ENCODE measurements at regions not wholly inside any gene's neighbourhood (a gene's known extent, or its start where the extent isn't known, plus 50 kb on each side); places are given as distances from the start of the nearest gene placed in this dataset.

DNA sequence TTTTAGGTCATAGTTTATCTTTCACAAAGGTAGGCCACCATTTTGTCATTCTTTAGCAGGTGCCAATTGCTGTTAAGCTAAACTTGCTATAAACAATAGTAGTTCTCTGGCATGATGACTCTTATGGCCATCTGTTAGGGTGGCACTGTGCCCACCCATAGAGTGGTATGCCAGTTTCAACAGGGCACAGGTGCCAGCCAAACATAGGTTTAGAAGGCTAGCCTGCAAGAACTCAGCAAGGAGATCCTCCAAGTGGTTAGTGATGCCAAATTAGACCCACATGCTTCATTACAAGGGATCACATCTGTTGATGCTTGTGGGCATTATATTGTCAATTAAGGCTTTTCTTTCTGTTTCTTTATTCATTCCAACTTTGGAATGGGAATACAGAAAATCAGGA is 204.5 kb downstream of the FMR1NB start:
- TF ChIP-seq, protein P1, sequence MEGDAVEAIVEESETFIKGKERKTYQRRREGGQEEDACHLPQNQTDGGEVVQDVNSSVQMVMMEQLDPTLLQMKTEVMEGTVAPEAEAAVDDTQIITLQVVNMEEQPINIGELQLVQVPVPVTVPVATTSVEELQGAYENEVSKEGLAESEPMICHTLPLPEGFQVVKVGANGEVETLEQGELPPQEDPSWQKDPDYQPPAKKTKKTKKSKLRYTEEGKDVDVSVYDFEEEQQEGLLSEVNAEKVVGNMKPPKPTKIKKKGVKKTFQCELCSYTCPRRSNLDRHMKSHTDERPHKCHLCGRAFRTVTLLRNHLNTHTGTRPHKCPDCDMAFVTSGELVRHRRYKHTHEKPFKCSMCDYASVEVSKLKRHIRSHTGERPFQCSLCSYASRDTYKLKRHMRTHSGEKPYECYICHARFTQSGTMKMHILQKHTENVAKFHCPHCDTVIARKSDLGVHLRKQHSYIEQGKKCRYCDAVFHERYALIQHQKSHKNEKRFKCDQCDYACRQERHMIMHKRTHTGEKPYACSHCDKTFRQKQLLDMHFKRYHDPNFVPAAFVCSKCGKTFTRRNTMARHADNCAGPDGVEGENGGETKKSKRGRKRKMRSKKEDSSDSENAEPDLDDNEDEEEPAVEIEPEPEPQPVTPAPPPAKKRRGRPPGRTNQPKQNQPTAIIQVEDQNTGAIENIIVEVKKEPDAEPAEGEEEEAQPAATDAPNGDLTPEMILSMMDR (IDR thresholded peaks at IDR 0.05; ENCODE audit: low read depth, low read length), result no peak
- TF ChIP-seq POLR2A (IDR thresholded peaks at IDR 0.05; ENCODE audit: extremely low read depth, insufficient read length), result no peak

Data from NB4 (cell line).